GM23248 (cell line): ENCODE measurements at regions not wholly inside any gene's neighbourhood (a gene's known extent, or its start where the extent isn't known, plus 50 kb on each side); places are given as distances from the start of the nearest gene placed in this dataset.

Experiments
- EZH2 ChIP-seq: fragments of 200-600 bp; sonication (generic); IDR thresholded peaks from 2 replicates; pipeline ENCODE4 v1.6.1; 2018; ENCODE audit warnings: antibody characterized with exemption, mild to moderate bottlenecking; ENCODE audit not compliant: insufficient read depth, poor library complexity, severe bottlenecking
- EZH2phosphoT487 ChIP-seq: fragments of 200-600 bp; sonication (generic); IDR thresholded peaks from 2 replicates; pipeline ENCODE4 v1.6.1; 2018; ENCODE audit warnings: antibody characterized with exemption, moderate library complexity, mild to moderate bottlenecking, low read depth; ENCODE audit not compliant: insufficient read depth

DNA sequence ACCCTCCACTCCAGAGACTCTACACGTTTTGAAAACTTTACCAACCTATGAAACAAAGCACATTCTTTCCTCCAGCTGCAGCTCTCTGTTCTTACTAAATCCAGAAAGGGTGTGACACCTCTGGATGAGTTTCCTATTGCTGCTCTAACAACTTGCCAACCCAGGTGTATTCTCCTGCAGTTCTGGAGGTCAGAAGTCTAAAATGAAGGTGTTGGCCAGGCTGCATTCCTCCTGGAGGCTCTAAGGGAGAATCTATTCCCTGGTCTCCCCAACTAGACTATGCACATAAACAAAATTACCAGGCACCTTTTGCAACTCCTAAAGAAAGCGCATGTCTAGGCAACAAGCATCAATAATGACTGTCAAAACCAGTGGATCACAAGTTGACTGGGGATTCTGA is 128.8 kb downstream of the NUFIP1 start:
- TF ChIP-seq EZH2 (no peak), EZH2phosphoT487 (no peak)
